ENCODE measurements at regions not wholly inside any gene's neighbourhood (a gene's known extent, or its start where the extent isn't known, plus 50 kb on each side); places are given as distances from the start of the nearest gene placed in this dataset.
A peak's percentile ranks its signal among the peaks of the same experiment; 100 is the strongest.
"Not testable (repeated sequence)": the region's sequence is repeated elsewhere in the genome, so short reads cannot be mapped to it uniquely, and the experiment has no call there.

GRCh38 chr7:21317966-21318915, 109.6 kb upstream of the SP4 start:
- DNase-seq = peak; percentile 34 to 36

- no peak for DNase-seq
Measured at GRCh38 chr7:21318916-21319270, 109.0 kb upstream of the SP4 start.

- DNase-seq = no peak
Measured at GRCh38 chr7:21326241-21326640, 101.6 kb upstream of the SP4 start.

GRCh38 chr7:21326921-21327320, 101.0 kb upstream of the SP4 start:
- no peak for DNase-seq

- DNase-seq = no peak
Measured at GRCh38 chr7:21327422-21328409, 100.2 kb upstream of the SP4 start.

GRCh38 chr7:21330462-21331178, 97.3 kb upstream of the SP4 start:
- DNase-seq = no peak

- DNase-seq = no peak
Measured at GRCh38 chr7:21334906-21335305, 93.0 kb upstream of the SP4 start.

GRCh38 chr7:21336743-21337142, 91.1 kb upstream of the SP4 start:
- DNase-seq = no peak

GRCh38 chr7:21338728-21339164, 89.1 kb upstream of the SP4 start:
- DNase-seq = no peak

- DNase-seq = not testable (repeated sequence)
Measured at GRCh38 chr7:21344900-21345299, 83.0 kb upstream of the SP4 start.

- no peak for DNase-seq
Measured at GRCh38 chr7:21345361-21345760, 82.5 kb upstream of the SP4 start.

- DNase-seq = no peak
Measured at GRCh38 chr7:21346297-21346696, 81.6 kb upstream of the SP4 start.

GRCh38 chr7:21352540-21353387, 75.1 kb upstream of the SP4 start:
- DNase-seq = peak in 1 of 2 donors; percentile 10

GRCh38 chr7:21353388-21353780, 74.5 kb upstream of the SP4 start:
- no peak for DNase-seq

GRCh38 chr7:21354284-21354683, 73.6 kb upstream of the SP4 start:
- DNase-seq = no peak

- DNase-seq = no peak
Measured at GRCh38 chr7:21355406-21355874, 72.4 kb upstream of the SP4 start.

- no peak for DNase-seq
Measured at GRCh38 chr7:21356616-21357015, 71.3 kb upstream of the SP4 start.

- DNase-seq = no peak
Measured at GRCh38 chr7:21357151-21358097, 70.5 kb upstream of the SP4 start.

GRCh38 chr7:21358648-21359047, 69.2 kb upstream of the SP4 start:
- DNase-seq = no peak

GRCh38 chr7:21359163-21359562, 68.7 kb upstream of the SP4 start:
- DNase-seq = no peak
